BE2C (cell line): ENCODE measurements at regions not wholly inside any gene's neighbourhood (a gene's known extent, or its start where the extent isn't known, plus 50 kb on each side); places are given as distances from the start of the nearest gene placed in this dataset.

Experiments used
- DNase-seq: peaks from one replicate; pipeline ENCODE4 v3.0.0-alpha.2; 2020
- H3K27me3 ChIP-seq: fragments of 250-450 bp; sonication (Bioruptor Pico); 2 replicates; pipeline ENCODE4 v1.5.1; 2020; ENCODE audit warnings: mild to moderate bottlenecking
- H3K36me3 ChIP-seq: fragments of 250-450 bp; sonication (Bioruptor Pico); 2 replicates; pipeline ENCODE4 v1.5.1; 2020; ENCODE audit warnings: mild to moderate bottlenecking
- H3K4me1 ChIP-seq: fragments of 250-450 bp; sonication (Bioruptor Pico); 2 replicates; pipeline ENCODE4 v1.5.1; 2020
- H3K4me3 ChIP-seq: 2 replicates; pipeline ENCODE4 v1.5.1; 2011; ENCODE audit warnings: low read depth, low read length
- H3K9me3 ChIP-seq: fragments of 250-450 bp; sonication (Bioruptor Pico); 2 replicates; pipeline ENCODE4 v1.5.1; 2020
- CTCF ChIP-seq: IDR thresholded peaks from 2 replicates; pipeline ENCODE4 v1.5.1; 2012; ENCODE audit warnings: mild to moderate bottlenecking, low read depth, low read length

GRCh38 chr13:22372261-22372660 is 701.4 kb downstream of the FGF9 start:
- H3K4me1 ChIP-seq = no peaks in the 10 kb centered on the region
- no peaks in the 10 kb centered on the region for H3K27me3 ChIP-seq
- H3K9me3 ChIP-seq = no peaks in the 10 kb centered on the region
- H3K4me3 ChIP-seq = no peak overlapping the region
- H3K36me3 ChIP-seq = no peaks in the 10 kb centered on the region
- no peak for TF ChIP-seq CTCF
- no peak for DNase-seq

- Histone ChIP-seq H3K36me3 (no peaks in the 10 kb centered on the region), H3K27me3 (no peaks in the 10 kb centered on the region), H3K4me3 (no peak overlapping the region), H3K9me3 (no peaks in the 10 kb centered on the region), H3K4me1 (no peaks in the 10 kb centered on the region)
- no peak for TF ChIP-seq CTCF
- no peak for DNase-seq
These were observed 704.3 kb downstream of the FGF9 start for GRCh38 chr13:22375151-22375550.

- Histone ChIP-seq H3K27me3 (no peaks in the 10 kb centered on the region), H3K4me3 (no peak overlapping the region), H3K9me3 (no peaks in the 10 kb centered on the region), H3K4me1 (no peaks in the 10 kb centered on the region), H3K36me3 (no peaks in the 10 kb centered on the region)
- no peak for DNase-seq
- TF ChIP-seq CTCF = no peak
These were observed 717.0 kb downstream of the FGF9 start for GRCh38 chr13:22387899-22388298.

GRCh38 chr13:22399801-22400420 is 729.0 kb downstream of the FGF9 start:
- H3K36me3 ChIP-seq = no peaks in the 10 kb centered on the region

DNA sequence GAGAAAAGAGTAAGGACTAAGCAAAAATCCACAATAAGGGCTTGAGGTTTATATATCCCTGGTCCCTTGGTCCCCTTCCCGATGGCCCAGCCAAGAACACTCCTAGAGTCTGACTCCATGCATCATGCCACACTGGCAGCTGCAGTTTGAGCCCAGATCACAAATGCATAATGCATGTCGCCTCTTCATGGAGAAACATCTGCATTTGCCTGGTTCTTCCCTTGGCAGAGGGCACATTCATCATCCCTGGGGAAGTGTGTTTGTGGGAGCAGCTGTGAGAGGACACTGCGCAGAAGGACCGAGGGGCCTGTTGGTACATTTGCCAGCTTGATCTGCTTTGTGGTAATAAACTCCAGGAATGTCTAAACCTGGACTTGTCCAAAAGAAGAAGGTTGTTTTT is 731.8 kb downstream of the FGF9 start:
- TF ChIP-seq CTCF = no peak
- Histone ChIP-seq H3K4me1 (no peaks in the 10 kb centered on the region), H3K36me3 (no peaks in the 10 kb centered on the region), H3K9me3 (no peaks in the 10 kb centered on the region), H3K27me3 (no peaks in the 10 kb centered on the region), H3K4me3 (no peak overlapping the region)
- DNase-seq = no peak

More at GRCh38 chr13:22399801-22400420, 729.0 kb downstream of the FGF9 start:
- no peak for TF ChIP-seq CTCF
- H3K27me3 ChIP-seq = no peaks in the 10 kb centered on the region
- no peak for DNase-seq
- H3K4me3 ChIP-seq = no peak overlapping the region
- H3K9me3 ChIP-seq = no peaks in the 10 kb centered on the region
- H3K4me1 ChIP-seq = no peaks in the 10 kb centered on the region

DNA sequence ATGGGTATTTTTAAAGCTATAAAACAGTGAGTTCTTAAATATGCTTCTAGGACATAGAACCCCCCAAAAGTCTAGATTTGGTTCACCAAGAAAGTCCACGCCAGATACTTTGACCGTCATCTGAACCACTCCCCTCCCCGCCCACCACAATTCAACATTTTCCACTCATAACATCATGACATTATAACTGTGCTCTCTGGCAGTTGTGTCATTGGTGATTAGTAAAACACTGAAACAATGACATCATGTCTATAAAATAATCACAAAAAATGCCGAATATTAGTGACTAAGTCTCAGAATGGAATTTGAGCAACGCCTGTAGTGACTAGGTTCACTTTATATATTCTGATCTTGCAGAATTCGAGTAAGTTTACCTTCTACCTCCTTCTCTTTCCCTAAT is 732.3 kb downstream of the FGF9 start:
- Histone ChIP-seq H3K36me3 (no peaks in the 10 kb centered on the region), H3K9me3 (no peaks in the 10 kb centered on the region), H3K27me3 (no peaks in the 10 kb centered on the region), H3K4me1 (no peaks in the 10 kb centered on the region), H3K4me3 (no peak overlapping the region)
- TF ChIP-seq CTCF = no peak
- no peak for DNase-seq
